ENCODE measurements at regions not wholly inside any gene's neighbourhood (a gene's known extent, or its start where the extent isn't known, plus 50 kb on each side); places are given as distances from the start of the nearest gene placed in this dataset.

- no peak overlapping the region for H3K9ac ChIP-seq (ENCODE audit: insufficient read depth in 1 of 2, low read depth in 2 of 2, low read length in 2 of 2)
- ChIA-PET CTCF (ENCODE audit: low intra/inter-chr PET ratio) (no interaction called here), POLR2A (no interaction called here)
- H4K20me1 ChIP-seq (replicated peaks; ENCODE audit: control insufficient read depth, insufficient read depth, low read length), result no peaks in the 10 kb centered on the region
- H2AFZ ChIP-seq (ENCODE audit: low read depth, low read length), result no peak overlapping the region
- TF ChIP-seq CCAR2 (IDR thresholded peaks at IDR 0.05; ENCODE audit: low read depth, low read length) (no peak), TCF3 (CRISPR knock-in tag; IDR thresholded peaks at IDR 0.05) (no peak), E2F3 (CRISPR knock-in tag; IDR thresholded peaks at IDR 0.05) (no peak), FUS (optimal IDR thresholded peaks at IDR 0.05; ENCODE audit: low read depth, low read length) (no peak), CUX1 (CRISPR knock-in tag; IDR thresholded peaks at IDR 0.05) (no peak), FOXK2 (conservative IDR thresholded peaks at IDR 0.05 in 1 of 2, IDR thresholded peaks at IDR 0.05 in 1 of 2; ENCODE audit: low read depth in 2 of 2) (no peak), POU5F1 (IDR thresholded peaks at IDR 0.05; ENCODE audit: borderline replicate concordance, low read depth, low read length, partially characterized antibody) (no peak), FOXM1 (IDR thresholded peaks at IDR 0.05; ENCODE audit: low read depth) (no peak), FOXM1 (CRISPR knock-in tag; IDR thresholded peaks at IDR 0.05; ENCODE audit: low read depth) (no peak), HNRNPL (IDR thresholded peaks at IDR 0.05; ENCODE audit: low read depth, low read length) (no peak), ZNF668 (CRISPR knock-in tag; IDR thresholded peaks at IDR 0.05) (no peak), SETDB1 (IDR thresholded peaks at IDR 0.05; ENCODE audit: low read length) (no peak), ELF4 (CRISPR knock-in tag; IDR thresholded peaks at IDR 0.05) (no peak), LEF1 (IDR thresholded peaks at IDR 0.05) (no peak)
- no peaks in the 10 kb centered on the region for H3K27me3 ChIP-seq (ENCODE audit: control insufficient read depth in 2 of 2, insufficient read depth in 2 of 2, low read length in 2 of 2)
- H3K27ac ChIP-seq (ENCODE audit: extremely low read depth, low read depth, low read length), result no peak overlapping the region
- DNase-seq (ENCODE audit: extremely low read depth in 1 of 4, low spot score in 3 of 4) (no peak), ATAC-seq (no peak), FAIRE-seq (no peak)
- H3K4me3 ChIP-seq, result no peak overlapping the region
- 3% methylated on average over 5 of the region's 5 CpGs for WGBS (ENCODE audit: insufficient coverage, low coverage, missing lambda C conversion rate)
- H3K79me2 ChIP-seq (ENCODE audit: control insufficient read depth, insufficient read depth, low read length), result no peaks in the 10 kb centered on the region
- no peaks in the 10 kb centered on the region for H3K9me1 ChIP-seq (ENCODE audit: control insufficient read depth, insufficient read depth, low read length)
- intact Hi-C loops (cut with micrococcal nuclease), result no loop called here
- BruUV-seq (replicated peaks), result no TSS peak
- no peaks in the 10 kb centered on the region for H3K4me1 ChIP-seq (replicated peaks in 1 of 2; ENCODE audit: control insufficient read depth in 2 of 2, insufficient read depth in 2 of 2, low read length in 2 of 2)
- H3K9me3 ChIP-seq (replicated peaks; ENCODE audit: control insufficient read depth, insufficient read depth, low read depth, low read length), result no peaks in the 10 kb centered on the region
- in situ Hi-C loops (cut with MboI), result no loop called here
- no peaks in the 10 kb centered on the region for H3K36me3 ChIP-seq (ENCODE audit: control insufficient read depth, insufficient read depth, low read length)
- no peak overlapping the region for H3K4me2 ChIP-seq (ENCODE audit: insufficient read depth, low read length)
Measured at GRCh38 chr5:15034379-15034778, 162.8 kb upstream of the ANKH start.

Measured in K562 (cell line).